Retinal pigment epithelial cell (primary cell): ENCODE measurements at regions not wholly inside any gene's neighbourhood (a gene's known extent, or its start where the extent isn't known, plus 50 kb on each side); places are given as distances from the start of the nearest gene placed in this dataset.
A peak's percentile ranks its signal among the peaks of the same experiment; 100 is the strongest.
"Not testable (repeated sequence)": the region's sequence is repeated elsewhere in the genome, so short reads cannot be mapped to it uniquely, and the experiment has no call there.

ENCODE experiments used
- DNase-seq: peaks from one replicate; pipeline ENCODE4 v3.0.0-alpha.2; 2010; ENCODE audit warnings: low read depth
- H3K4me3 ChIP-seq: 2 replicates; pipeline ENCODE4 v1.5.1; 2011; ENCODE audit warnings: mild to moderate bottlenecking, low read length, control low read depth, moderate library complexity
- TF ChIP-seq, protein P1 (sequence below): conservative IDR thresholded peaks from 2 replicates; pipeline ENCODE4 v1.5.1; 2011; ENCODE audit warnings: low read depth, low read length, control low read depth, inconsistent platforms

GRCh38 chr9:30075451-30076199 lies 2308.8 kb upstream of the ACO1 start:
- TF ChIP-seq, protein P1, sequence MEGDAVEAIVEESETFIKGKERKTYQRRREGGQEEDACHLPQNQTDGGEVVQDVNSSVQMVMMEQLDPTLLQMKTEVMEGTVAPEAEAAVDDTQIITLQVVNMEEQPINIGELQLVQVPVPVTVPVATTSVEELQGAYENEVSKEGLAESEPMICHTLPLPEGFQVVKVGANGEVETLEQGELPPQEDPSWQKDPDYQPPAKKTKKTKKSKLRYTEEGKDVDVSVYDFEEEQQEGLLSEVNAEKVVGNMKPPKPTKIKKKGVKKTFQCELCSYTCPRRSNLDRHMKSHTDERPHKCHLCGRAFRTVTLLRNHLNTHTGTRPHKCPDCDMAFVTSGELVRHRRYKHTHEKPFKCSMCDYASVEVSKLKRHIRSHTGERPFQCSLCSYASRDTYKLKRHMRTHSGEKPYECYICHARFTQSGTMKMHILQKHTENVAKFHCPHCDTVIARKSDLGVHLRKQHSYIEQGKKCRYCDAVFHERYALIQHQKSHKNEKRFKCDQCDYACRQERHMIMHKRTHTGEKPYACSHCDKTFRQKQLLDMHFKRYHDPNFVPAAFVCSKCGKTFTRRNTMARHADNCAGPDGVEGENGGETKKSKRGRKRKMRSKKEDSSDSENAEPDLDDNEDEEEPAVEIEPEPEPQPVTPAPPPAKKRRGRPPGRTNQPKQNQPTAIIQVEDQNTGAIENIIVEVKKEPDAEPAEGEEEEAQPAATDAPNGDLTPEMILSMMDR, result no peak
- DNase-seq, result peak; percentile 11

DNA sequence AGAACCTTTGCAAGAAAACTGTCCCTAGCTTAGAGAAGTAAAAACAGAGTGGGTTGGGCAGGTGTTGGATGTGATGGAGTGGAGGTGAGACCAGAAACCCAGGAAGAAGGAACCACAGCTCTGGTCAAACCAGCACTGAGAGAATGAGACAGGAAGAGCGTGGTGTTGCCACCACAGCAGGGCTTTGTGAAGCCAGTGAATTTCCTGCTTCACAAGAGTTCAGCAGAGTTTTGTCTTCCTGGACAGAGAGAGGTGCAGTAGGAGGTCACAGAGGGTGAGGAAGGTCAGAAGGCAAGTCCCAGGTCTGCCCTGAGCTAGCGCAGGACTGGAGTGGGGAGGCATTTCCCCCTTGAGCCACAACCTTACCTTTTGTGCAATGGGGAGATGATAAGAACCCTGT lies 2306.2 kb upstream of the ACO1 start:
- H3K4me3 ChIP-seq, result no peak overlapping the region
- TF ChIP-seq, protein P1, result no peak
- DNase-seq, result no peak

More at GRCh38 chr9:30075451-30076199, 2308.8 kb upstream of the ACO1 start:
- no peak overlapping the region for H3K4me3 ChIP-seq

DNA sequence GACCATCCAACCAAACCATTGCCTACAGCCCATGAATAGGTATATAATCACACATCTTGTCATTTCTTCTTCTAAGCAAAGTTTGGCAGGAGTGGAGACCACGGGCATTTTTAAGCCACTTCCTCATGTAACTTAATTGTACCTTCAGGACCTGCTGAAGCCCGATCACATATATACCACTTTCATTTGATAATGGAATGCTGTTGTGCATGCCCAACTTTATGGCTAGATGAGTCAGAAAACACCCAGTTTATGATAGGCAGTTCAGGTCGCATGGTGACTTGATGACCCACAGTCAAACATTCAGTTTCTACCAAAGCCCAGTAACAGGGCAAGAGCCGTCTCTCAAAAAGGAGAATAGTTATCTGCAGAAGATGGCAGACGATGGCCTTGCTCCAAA lies 2295.0 kb upstream of the ACO1 start:
- DNase-seq, result no peak
- no peak overlapping the region for H3K4me3 ChIP-seq
- TF ChIP-seq, protein P1, result no peak

GRCh38 chr9:30103647-30104394 lies 2280.6 kb upstream of the ACO1 start:
- no peak overlapping the region for H3K4me3 ChIP-seq
- DNase-seq, result no peak
- TF ChIP-seq, protein P1, result no peak

GRCh38 chr9:30107134-30107533 lies 2277.3 kb upstream of the ACO1 start:
- not testable (repeated sequence) for DNase-seq, H3K4me3 ChIP-seq

GRCh38 chr9:30116673-30117217 lies 2267.7 kb upstream of the ACO1 start:
- TF ChIP-seq, protein P1, result no peak
- no peak for DNase-seq
- no peak overlapping the region for H3K4me3 ChIP-seq

- DNase-seq, result no peak
- TF ChIP-seq, protein P1, result no peak
- no peak overlapping the region for H3K4me3 ChIP-seq
These were observed 2263.8 kb upstream of the ACO1 start for GRCh38 chr9:30120666-30121065.
